ENCODE measurements at regions not wholly inside any gene's neighbourhood (a gene's known extent, or its start where the extent isn't known, plus 50 kb on each side); places are given as distances from the start of the nearest gene placed in this dataset.

- no peak for TF ChIP-seq LCORL (IDR thresholded peaks at IDR 0.05)
- peak; percentile 94 for TF ChIP-seq LCORL (CRISPR knock-in tag; IDR thresholded peaks at IDR 0.05)
- TF ChIP-seq, protein P1, sequence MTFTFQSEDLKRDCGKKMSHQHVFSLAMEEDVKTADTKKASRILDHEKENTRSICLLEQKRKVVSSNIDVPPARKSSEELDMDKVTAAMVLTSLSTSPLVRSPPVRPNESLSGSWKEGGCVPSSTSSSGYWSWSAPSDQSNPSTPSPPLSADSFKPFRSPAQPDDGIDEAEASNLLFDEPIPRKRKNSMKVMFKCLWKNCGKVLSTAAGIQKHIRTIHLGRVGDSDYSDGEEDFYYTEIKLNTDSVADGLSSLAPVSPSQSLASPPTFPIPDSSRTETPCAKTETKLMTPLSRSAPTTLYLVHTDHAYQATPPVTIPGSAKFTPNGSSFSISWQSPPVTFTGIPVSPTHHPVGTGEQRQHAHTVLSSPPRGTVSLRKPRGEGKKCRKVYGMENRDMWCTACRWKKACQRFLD (CRISPR knock-in tag; IDR thresholded peaks at IDR 0.05; ENCODE audit: borderline replicate concordance) = no peak
- no peak for TF ChIP-seq TCF12 (IDR thresholded peaks at IDR 0.05)
- peak; percentile 45; the same call in 1 of the 2 replicates for TF ChIP-seq TCF12 (CRISPR knock-in tag; IDR thresholded peaks at IDR 0.05)
- no peak for TF ChIP-seq ATF3 (CRISPR knock-in tag; IDR thresholded peaks at IDR 0.05)
- TF ChIP-seq ZNF83 (CRISPR knock-in tag; IDR thresholded peaks at IDR 0.05; ENCODE audit: borderline replicate concordance) = no peak
- no peak for TF ChIP-seq E2F1 (CRISPR knock-in tag; IDR thresholded peaks at IDR 0.05)
- no peak for TF ChIP-seq ZNF557 (CRISPR knock-in tag; IDR thresholded peaks at IDR 0.05)
- TF ChIP-seq BRD4 (CRISPR knock-in tag; IDR thresholded peaks at IDR 0.05) = peak; percentile 32; the same call in 1 of the 2 replicates
- TF ChIP-seq ZNF674 (CRISPR knock-in tag; IDR thresholded peaks at IDR 0.05; ENCODE audit: low read depth) = no peak
- peak; percentile 45; the same call in 1 of the 2 replicates for TF ChIP-seq ZNF746 (CRISPR knock-in tag; IDR thresholded peaks at IDR 0.05)
- peak; percentile 14; the same call in 1 of the 2 replicates for TF ChIP-seq CEBPB (IDR thresholded peaks at IDR 0.05; ENCODE audit: borderline replicate concordance, low read depth, low read length)
- no peak for TF ChIP-seq ZNF230 (CRISPR knock-in tag; IDR thresholded peaks at IDR 0.05)
- TF ChIP-seq RAD21 (CRISPR knock-in tag; IDR thresholded peaks at IDR 0.05) = no peak; the same call in 1 of the 2 replicates
- TF ChIP-seq ISX (CRISPR knock-in tag; conservative IDR thresholded peaks at IDR 0.05) = no peak
- peak; percentile 51; the same call in 1 of the 2 replicates for TF ChIP-seq NCOR1 (IDR thresholded peaks at IDR 0.05; ENCODE audit: borderline replicate concordance, low read length)
- TF ChIP-seq YY1 (IDR thresholded peaks at IDR 0.05; ENCODE audit: insufficient read depth, insufficient replicate concordance, low read depth, low read length) = no peak
- no peak for TF ChIP-seq SMAD3 (CRISPR knock-in tag; IDR thresholded peaks at IDR 0.05)
- TF ChIP-seq ATF5 (CRISPR knock-in tag; IDR thresholded peaks at IDR 0.05; ENCODE audit: low read depth) = no peak
- peak; percentile 83 for TF ChIP-seq GATAD2A (CRISPR knock-in tag; IDR thresholded peaks at IDR 0.05)
- peak; percentile 77; the same call in 1 of the 2 replicates for TF ChIP-seq HMG20A (CRISPR knock-in tag; IDR thresholded peaks at IDR 0.05; ENCODE audit: borderline replicate concordance)
- TF ChIP-seq, protein P2, sequence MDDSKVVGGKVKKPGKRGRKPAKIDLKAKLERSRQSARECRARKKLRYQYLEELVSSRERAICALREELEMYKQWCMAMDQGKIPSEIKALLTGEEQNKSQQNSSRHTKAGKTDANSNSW (CRISPR knock-in tag; IDR thresholded peaks at IDR 0.05; ENCODE audit: borderline replicate concordance) = no peak
- TF ChIP-seq ZNF737 (CRISPR knock-in tag; IDR thresholded peaks at IDR 0.05; ENCODE audit: borderline replicate concordance) = no peak
- TF ChIP-seq TOE1 (CRISPR knock-in tag; IDR thresholded peaks at IDR 0.05) = no peak
- no peak for TF ChIP-seq ZNF777 (CRISPR knock-in tag; IDR thresholded peaks at IDR 0.05)
These were observed 348.0 kb downstream of the BUD13 start (continued) for GRCh38 chr11:116424615-116425261.

All from HepG2 (cell line).